GM23338 (cell line): ENCODE measurements at regions not wholly inside any gene's neighbourhood (a gene's known extent, or its start where the extent isn't known, plus 50 kb on each side); places are given as distances from the start of the nearest gene placed in this dataset.
A peak's percentile ranks its signal among the peaks of the same experiment; 100 is the strongest.

Experiments
- ATAC-seq: fragments of 200-7000 bp; cut with Tn5 transposase; 3 replicates; pipeline ENCODE4 v1.9.1; 2020
- DNase-seq: peaks from one replicate; pipeline ENCODE4 v3.0.0-alpha.2; 2015; ENCODE audit warnings: low spot score
- H2AFZ ChIP-seq: fragments of 200-600 bp; sonication (generic); 2 replicates; pipeline ENCODE4 v1.8.0; 2016; ENCODE audit warnings: antibody characterized with exemption, mild to moderate bottlenecking, moderate library complexity
- H3F3A ChIP-seq: fragments of 200-600 bp; sonication (generic); replicated peaks from 2 replicates; pipeline ENCODE4 v1.8.0; 2017; ENCODE audit warnings: antibody characterized with exemption, mixed run types, low read depth
- H3K27ac ChIP-seq: fragments of 200-600 bp; sonication (generic); 2 replicates; pipeline ENCODE4 v1.6.1; 2016; ENCODE audit warnings: low read depth
- H3K27me3 ChIP-seq: fragments of 200-600 bp; sonication (generic); 2 replicates; pipeline ENCODE4 v1.8.0; 2016; ENCODE audit warnings: mild to moderate bottlenecking, mixed run types, moderate library complexity; ENCODE audit not compliant: insufficient read depth
- H3K36me3 ChIP-seq: fragments of 200-600 bp; sonication (generic); 2 replicates; pipeline ENCODE4 v1.8.0; 2016; ENCODE audit warnings: mild to moderate bottlenecking; ENCODE audit not compliant: insufficient read depth
- H3K4me1 ChIP-seq: fragments of 200-600 bp; sonication (generic); 2 replicates; pipeline ENCODE4 v1.8.0; 2016; ENCODE audit warnings: mild to moderate bottlenecking, moderate library complexity; ENCODE audit not compliant: insufficient read depth
- H3K4me2 ChIP-seq: fragments of 200-600 bp; sonication (generic); 2 replicates; pipeline ENCODE4 v1.7.1; 2017; ENCODE audit warnings: mixed run types
- H3K4me3 ChIP-seq: fragments of 200-600 bp; sonication (generic); 2 replicates; pipeline ENCODE4 v1.6.1; 2016; ENCODE audit warnings: mixed run types
- H3K79me2 ChIP-seq: fragments of 200-600 bp; sonication (generic); replicated peaks from 2 replicates; pipeline ENCODE4 v1.8.0; 2017; ENCODE audit warnings: mild to moderate bottlenecking; ENCODE audit not compliant: insufficient read depth
- H3K9me2 ChIP-seq: fragments of 200-600 bp; sonication (generic); 2 replicates; pipeline ENCODE4 v1.8.0; 2017; ENCODE audit not compliant: insufficient read depth
- H4K20me1 ChIP-seq: fragments of 200-600 bp; sonication (generic); replicated peaks from 2 replicates; pipeline ENCODE4 v1.8.0; 2017; ENCODE audit warnings: mild to moderate bottlenecking; ENCODE audit not compliant: insufficient read depth
- H3K27ac Mint-ChIP-seq: 2 replicates; pipeline ENCODE4 v1.8.0; 2020; ENCODE audit warnings: inconsistent platforms, mild to moderate bottlenecking, moderate library complexity, mixed read lengths
- H3K27me3 Mint-ChIP-seq: 3 replicates; pipeline ENCODE4 v1.8.0; 2022; ENCODE audit warnings: low read depth, mild to moderate bottlenecking, moderate library complexity, mixed read lengths, inconsistent platforms; ENCODE audit not compliant: insufficient read depth, poor library complexity
- H3K36me3 Mint-ChIP-seq: 3 replicates; pipeline ENCODE4 v1.8.0; 2021; ENCODE audit warnings: low read depth, mild to moderate bottlenecking, inconsistent platforms, moderate library complexity, mixed read lengths
- H3K4me1 Mint-ChIP-seq: 3 replicates; pipeline ENCODE4 v1.8.0; 2020; ENCODE audit warnings: mild to moderate bottlenecking, inconsistent platforms, mixed read lengths
- H3K4me3 Mint-ChIP-seq: 3 replicates; pipeline ENCODE4 v1.8.0; 2021; ENCODE audit warnings: moderate library complexity, mild to moderate bottlenecking, inconsistent platforms, mixed read lengths
- H3K9me3 Mint-ChIP-seq: 3 replicates; pipeline ENCODE4 v1.8.0; 2020; ENCODE audit warnings: moderate library complexity, mild to moderate bottlenecking, inconsistent platforms, mixed read lengths
- ETS1 ChIP-seq: IDR thresholded peaks from 2 replicates; pipeline ENCODE4 v1.6.1; 2016; ENCODE audit warnings: antibody characterized with exemption
- EZH2 ChIP-seq: fragments of 200-600 bp; sonication (generic); IDR thresholded peaks from one replicate; pipeline ENCODE4 v1.8.0; 2017; ENCODE audit warnings: antibody characterized with exemption, mild to moderate bottlenecking, low read depth; ENCODE audit not compliant: unreplicated experiment
- EZH2phosphoT487 ChIP-seq: fragments of 200-600 bp; sonication (generic); IDR thresholded peaks from one replicate; pipeline ENCODE4 v1.8.1; 2018; ENCODE audit warnings: antibody characterized with exemption; ENCODE audit not compliant: unreplicated experiment
- POLR2AphosphoS5 ChIP-seq: IDR thresholded peaks from 2 replicates; pipeline ENCODE4 v1.6.1; 2016; ENCODE audit warnings: antibody characterized with exemption, low read depth
- ZNF114 ChIP-seq: fragments of 250-450 bp; sonication (Bioruptor Pico); IDR thresholded peaks from 2 replicates; pipeline ENCODE4 v1.5.0; 2020; ENCODE audit warnings: mild to moderate bottlenecking, moderate library complexity
- ZNF331 ChIP-seq: fragments of 250-450 bp; sonication (Bioruptor Pico); IDR thresholded peaks from 2 replicates; pipeline ENCODE4 v1.5.0; 2020; ENCODE audit warnings: low read depth, mild to moderate bottlenecking, moderate library complexity
- ZNF462 ChIP-seq: fragments of 250-450 bp; sonication (Bioruptor Pico); IDR thresholded peaks from 2 replicates; pipeline ENCODE4 v1.5.0; 2020; ENCODE audit warnings: mild to moderate bottlenecking, moderate library complexity
- TF ChIP-seq, protein P1 (sequence below), 2 experiments: fragments of 200-600 bp in 1 of 2; sonication (generic) in 1 of 2; conservative IDR thresholded peaks; 2 replicates each; pipeline versions ENCODE4 v1.5.1 to v1.6.1; 2016 to 2017; ENCODE audit warnings: antibody characterized with exemption in 2 of 2, low read depth in 2 of 2, mild to moderate bottlenecking in 2 of 2, moderate library complexity in 1 of 2

GRCh38 chr11:104713401-104713800 is 184.9 kb downstream of the CASP12 start:
- H3K27me3 Mint-ChIP-seq, result no peaks in the 10 kb centered on the region
- no peaks in the 10 kb centered on the region for H3K9me2 ChIP-seq
- H3K9me3 Mint-ChIP-seq, result no peaks in the 10 kb centered on the region
- H3K27me3 ChIP-seq, result no peaks in the 10 kb centered on the region
- H3K36me3 ChIP-seq, result no peaks in the 10 kb centered on the region
- no peak for ATAC-seq
- H3F3A ChIP-seq, result no peaks in the 10 kb centered on the region
- no peak for TF ChIP-seq EZH2phosphoT487
- no peak for TF ChIP-seq ETS1
- TF ChIP-seq EZH2, result no peak
- TF ChIP-seq, protein P1, sequence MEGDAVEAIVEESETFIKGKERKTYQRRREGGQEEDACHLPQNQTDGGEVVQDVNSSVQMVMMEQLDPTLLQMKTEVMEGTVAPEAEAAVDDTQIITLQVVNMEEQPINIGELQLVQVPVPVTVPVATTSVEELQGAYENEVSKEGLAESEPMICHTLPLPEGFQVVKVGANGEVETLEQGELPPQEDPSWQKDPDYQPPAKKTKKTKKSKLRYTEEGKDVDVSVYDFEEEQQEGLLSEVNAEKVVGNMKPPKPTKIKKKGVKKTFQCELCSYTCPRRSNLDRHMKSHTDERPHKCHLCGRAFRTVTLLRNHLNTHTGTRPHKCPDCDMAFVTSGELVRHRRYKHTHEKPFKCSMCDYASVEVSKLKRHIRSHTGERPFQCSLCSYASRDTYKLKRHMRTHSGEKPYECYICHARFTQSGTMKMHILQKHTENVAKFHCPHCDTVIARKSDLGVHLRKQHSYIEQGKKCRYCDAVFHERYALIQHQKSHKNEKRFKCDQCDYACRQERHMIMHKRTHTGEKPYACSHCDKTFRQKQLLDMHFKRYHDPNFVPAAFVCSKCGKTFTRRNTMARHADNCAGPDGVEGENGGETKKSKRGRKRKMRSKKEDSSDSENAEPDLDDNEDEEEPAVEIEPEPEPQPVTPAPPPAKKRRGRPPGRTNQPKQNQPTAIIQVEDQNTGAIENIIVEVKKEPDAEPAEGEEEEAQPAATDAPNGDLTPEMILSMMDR (conservative IDR thresholded peaks at IDR 0.05; ENCODE audit: low read depth in 2 of 2), result no peak
- TF ChIP-seq ZNF331 (CRISPR knock-in tag), result no peak
- no peak for TF ChIP-seq ZNF462
- no peak for TF ChIP-seq ZNF114
- no peak for TF ChIP-seq POLR2AphosphoS5
- peaks cover 6% of the 10 kb centered on the region for H3K4me1 Mint-ChIP-seq
- peaks cover 4% of the 10 kb centered on the region; the same call in 1 of the 2 replicates for H3K4me1 ChIP-seq
- no peak overlapping the region for H3K4me3 Mint-ChIP-seq
- no peaks in the 10 kb centered on the region for H4K20me1 ChIP-seq
- no peak overlapping the region for H3K27ac ChIP-seq
- H3K4me2 ChIP-seq, result no peak overlapping the region
- H3K4me3 ChIP-seq, result no peak overlapping the region
- no peaks in the 10 kb centered on the region for H3K36me3 Mint-ChIP-seq
- DNase-seq, result no peak
- no peak overlapping the region for H3K27ac Mint-ChIP-seq
- H3K79me2 ChIP-seq, result no peaks in the 10 kb centered on the region
- peak overlapping the region; percentile 73 for H2AFZ ChIP-seq
